ENCODE measurements at regions not wholly inside any gene's neighbourhood (a gene's known extent, or its start where the extent isn't known, plus 50 kb on each side); places are given as distances from the start of the nearest gene placed in this dataset.

- TF ChIP-seq CTCF (IDR thresholded peaks at IDR 0.05 in 2 of 3, conservative IDR thresholded peaks at IDR 0.05 in 1 of 3; ENCODE audit: insufficient read depth in 2 of 3, low read depth in 1 of 3, low read length in 3 of 3) (peak; percentile 30 to 73 (median 52); a peak in 4 of 6 replicates), E2F3 (CRISPR knock-in tag; IDR thresholded peaks at IDR 0.05) (no peak), NONO (IDR thresholded peaks at IDR 0.05; ENCODE audit: low read depth in 2 of 2, low read length in 1 of 2) (no peak), SAP30 (IDR thresholded peaks at IDR 0.05; ENCODE audit: borderline replicate concordance, insufficient read depth, low read depth, low read length, poor library complexity, severe bottlenecking) (no peak), ZEB2 (IDR thresholded peaks at IDR 0.05) (no peak), ZNF764 (CRISPR knock-in tag; IDR thresholded peaks at IDR 0.05; ENCODE audit: low read depth) (peak; percentile 87), RAD21 (CRISPR knock-in tag; conservative IDR thresholded peaks at IDR 0.05 in 1 of 2, IDR thresholded peaks at IDR 0.05 in 1 of 2) (peak; percentile 72 to 79)
- TF ChIP-seq, protein P1, sequence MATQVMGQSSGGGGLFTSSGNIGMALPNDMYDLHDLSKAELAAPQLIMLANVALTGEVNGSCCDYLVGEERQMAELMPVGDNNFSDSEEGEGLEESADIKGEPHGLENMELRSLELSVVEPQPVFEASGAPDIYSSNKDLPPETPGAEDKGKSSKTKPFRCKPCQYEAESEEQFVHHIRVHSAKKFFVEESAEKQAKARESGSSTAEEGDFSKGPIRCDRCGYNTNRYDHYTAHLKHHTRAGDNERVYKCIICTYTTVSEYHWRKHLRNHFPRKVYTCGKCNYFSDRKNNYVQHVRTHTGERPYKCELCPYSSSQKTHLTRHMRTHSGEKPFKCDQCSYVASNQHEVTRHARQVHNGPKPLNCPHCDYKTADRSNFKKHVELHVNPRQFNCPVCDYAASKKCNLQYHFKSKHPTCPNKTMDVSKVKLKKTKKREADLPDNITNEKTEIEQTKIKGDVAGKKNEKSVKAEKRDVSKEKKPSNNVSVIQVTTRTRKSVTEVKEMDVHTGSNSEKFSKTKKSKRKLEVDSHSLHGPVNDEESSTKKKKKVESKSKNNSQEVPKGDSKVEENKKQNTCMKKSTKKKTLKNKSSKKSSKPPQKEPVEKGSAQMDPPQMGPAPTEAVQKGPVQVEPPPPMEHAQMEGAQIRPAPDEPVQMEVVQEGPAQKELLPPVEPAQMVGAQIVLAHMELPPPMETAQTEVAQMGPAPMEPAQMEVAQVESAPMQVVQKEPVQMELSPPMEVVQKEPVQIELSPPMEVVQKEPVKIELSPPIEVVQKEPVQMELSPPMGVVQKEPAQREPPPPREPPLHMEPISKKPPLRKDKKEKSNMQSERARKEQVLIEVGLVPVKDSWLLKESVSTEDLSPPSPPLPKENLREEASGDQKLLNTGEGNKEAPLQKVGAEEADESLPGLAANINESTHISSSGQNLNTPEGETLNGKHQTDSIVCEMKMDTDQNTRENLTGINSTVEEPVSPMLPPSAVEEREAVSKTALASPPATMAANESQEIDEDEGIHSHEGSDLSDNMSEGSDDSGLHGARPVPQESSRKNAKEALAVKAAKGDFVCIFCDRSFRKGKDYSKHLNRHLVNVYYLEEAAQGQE (IDR thresholded peaks at IDR 0.05; ENCODE audit: borderline replicate concordance): peak; percentile 45; the same call in 1 of the 2 replicates
- TF ChIP-seq, protein P1 (CRISPR knock-in tag; IDR thresholded peaks at IDR 0.05; ENCODE audit: low read depth): no peak
- in situ Hi-C loops (cut with MboI): no loop called here
- Histone ChIP-seq H3K27ac (ENCODE audit: extremely low read depth, low read depth, low read length) (no peak overlapping the region), H4K20me1 (replicated peaks; ENCODE audit: control insufficient read depth, insufficient read depth, low read length) (no peaks in the 10 kb centered on the region), H3K27me3 (ENCODE audit: control insufficient read depth in 2 of 2, insufficient read depth in 2 of 2, low read length in 2 of 2) (no peaks in the 10 kb centered on the region; a peak in 1 of 5 replicates), H3K9ac (ENCODE audit: insufficient read depth in 1 of 2, low read depth in 2 of 2, low read length in 2 of 2) (no peak overlapping the region), H3K79me2 (ENCODE audit: control insufficient read depth, insufficient read depth, low read length) (no peaks in the 10 kb centered on the region), H3K9me1 (ENCODE audit: control insufficient read depth, insufficient read depth, low read length) (no peaks in the 10 kb centered on the region), H3K4me2 (ENCODE audit: insufficient read depth, low read length) (no peak overlapping the region), H3K36me3 (ENCODE audit: control insufficient read depth, insufficient read depth, low read length) (no peaks in the 10 kb centered on the region), H3K4me1 (replicated peaks in 1 of 2; ENCODE audit: control insufficient read depth in 2 of 2, insufficient read depth in 2 of 2, low read length in 2 of 2) (no peaks in the 10 kb centered on the region), H3K4me3 (no peak overlapping the region), H2AFZ (ENCODE audit: low read depth, low read length) (no peak overlapping the region), H3K9me3 (replicated peaks; ENCODE audit: control insufficient read depth, insufficient read depth, low read depth, low read length) (no peaks in the 10 kb centered on the region)
- ChIA-PET POLR2A (no interaction called here), CTCF (ENCODE audit: low intra/inter-chr PET ratio) (no interaction called here)
- WGBS (ENCODE audit: insufficient coverage, low coverage, missing lambda C conversion rate): under 1% methylated on average over 6 of the region's 6 CpGs
- FAIRE-seq (peak; percentile 85), ATAC-seq (peak; percentile 84), DNase-seq (ENCODE audit: extremely low read depth in 1 of 4, low spot score in 3 of 4) (peak; percentile 39 to 71 (median 44))
- no TSS peak for BruUV-seq (replicated peaks)
- intact Hi-C loops (cut with micrococcal nuclease): loop anchor here (1.0 kb wide), 1 partner anchor 1113 kb away; no protein-coding TSS in a partner anchor
Measured at GRCh38 chr2:129849559-129850160, 129.8 kb upstream of the RAB6C start.
